Neural cell (in vitro differentiated cells): ENCODE measurements at regions not wholly inside any gene's neighbourhood (a gene's known extent, or its start where the extent isn't known, plus 50 kb on each side); places are given as distances from the start of the nearest gene placed in this dataset.

ENCODE experiments used
- H2AFZ ChIP-seq: fragments of 200-600, 300-800 bp; sonication (generic), shearing (Covaris generic); 2 replicates; pipeline ENCODE4 v1.6.0; 2014; ENCODE audit warnings: low read depth, mild to moderate bottlenecking, antibody characterized with exemption, low read length, moderate library complexity
- H3F3A ChIP-seq: fragments of 200-600 bp; shearing (Covaris generic); 2 replicates; pipeline ENCODE4 v1.6.1; 2016; ENCODE audit warnings: mild to moderate bottlenecking, moderate library complexity, mixed read lengths, antibody characterized with exemption, low read length; ENCODE audit not compliant: insufficient read depth, poor library complexity, severe bottlenecking
- H3K27ac ChIP-seq: fragments of 200-600, 300-800 bp; sonication (generic), shearing (Covaris generic); 2 replicates; pipeline ENCODE4 v1.5.1; 2014; ENCODE audit warnings: mild to moderate bottlenecking, low read length, moderate library complexity
- H3K27me3 ChIP-seq: fragments of 300-800, 200-600 bp; sonication (generic), shearing (Covaris generic); 2 replicates; pipeline ENCODE4 v1.6.0; 2014; ENCODE audit warnings: mild to moderate bottlenecking, low read depth, low read length, moderate library complexity; ENCODE audit not compliant: insufficient read depth
- H3K36me3 ChIP-seq: fragments of 300-800, 200-600 bp; sonication (generic), shearing (Covaris generic); 2 replicates; pipeline ENCODE4 v1.5.1; 2014; ENCODE audit warnings: mild to moderate bottlenecking, antibody characterized with exemption, low read length, moderate library complexity; ENCODE audit not compliant: insufficient read depth
- H3K4me2 ChIP-seq: fragments of 300-800, 200-600 bp; sonication (generic), shearing (Covaris generic); 2 replicates; pipeline ENCODE4 v1.6.0; 2014; ENCODE audit warnings: mild to moderate bottlenecking, low read length
- H3K4me3 ChIP-seq: fragments of 300-800, 200-600 bp; sonication (generic), shearing (Covaris generic); 2 replicates; pipeline ENCODE4 v1.5.1; 2014; ENCODE audit warnings: mild to moderate bottlenecking, low read length, moderate library complexity
- H3K79me2 ChIP-seq: fragments of 200-600 bp; shearing (Covaris generic); replicated peaks from 2 replicates; pipeline ENCODE4 v1.6.0; 2014; ENCODE audit warnings: mild to moderate bottlenecking, low read length, moderate library complexity; ENCODE audit not compliant: insufficient read depth
- H3K9ac ChIP-seq: fragments of 300-800, 200-600 bp; sonication (generic), shearing (Covaris generic); 2 replicates; pipeline ENCODE4 v1.6.1; 2016; ENCODE audit warnings: mild to moderate bottlenecking, low read length, mixed read lengths
- H3K9me2 ChIP-seq: fragments of 200-600 bp; shearing (Covaris generic); 2 replicates; pipeline ENCODE4 v1.6.1; 2016; ENCODE audit warnings: mild to moderate bottlenecking, low read length, mixed read lengths; ENCODE audit not compliant: insufficient read depth
- H3K9me3 ChIP-seq: fragments of 200-600, 300-800 bp; sonication (generic), shearing (Covaris generic); 2 replicates; pipeline ENCODE4 v1.6.1; 2016; ENCODE audit warnings: mild to moderate bottlenecking, mixed run types, low read length, moderate library complexity, mixed read lengths
- H4K20me1 ChIP-seq: fragments of 200-600 bp; shearing (Covaris generic); 2 replicates; pipeline ENCODE4 v1.6.1; 2016; ENCODE audit warnings: mild to moderate bottlenecking, mixed run types; ENCODE audit not compliant: insufficient read depth
- EP300 ChIP-seq: fragments of 450-650 bp; conservative IDR thresholded peaks from 2 replicates; pipeline ENCODE4 v1.6.1; 2014; ENCODE audit warnings: antibody characterized with exemption, mild to moderate bottlenecking, moderate library complexity; ENCODE audit not compliant: poor library complexity, severe bottlenecking
- EZH2 ChIP-seq: fragments of 200-600, 300-800 bp; shearing (Covaris generic), sonication (generic); IDR thresholded peaks from 2 replicates; pipeline ENCODE4 v1.6.1; 2014; ENCODE audit warnings: antibody characterized with exemption, low read length, borderline replicate concordance, mild to moderate bottlenecking; ENCODE audit not compliant: insufficient read depth, poor library complexity, severe bottlenecking
- MXI1 ChIP-seq: fragments of 450-650 bp; conservative IDR thresholded peaks from 2 replicates; pipeline ENCODE4 v1.6.1; 2014; ENCODE audit warnings: antibody characterized with exemption, mild to moderate bottlenecking; ENCODE audit not compliant: poor library complexity, severe bottlenecking
- POLR2AphosphoS5 ChIP-seq: IDR thresholded peaks from 2 replicates; pipeline ENCODE4 v1.6.1; 2012
- RAD21 ChIP-seq: fragments of 450-650 bp; conservative IDR thresholded peaks from 2 replicates; pipeline ENCODE4 v1.6.1; 2014; ENCODE audit warnings: antibody characterized with exemption, mild to moderate bottlenecking, moderate library complexity
- SMC3 ChIP-seq: fragments of 450-650 bp; conservative IDR thresholded peaks from 2 replicates; pipeline ENCODE4 v1.6.1; 2014; ENCODE audit warnings: antibody characterized with exemption, mild to moderate bottlenecking, moderate library complexity; ENCODE audit not compliant: poor library complexity
- TAF1 ChIP-seq: IDR thresholded peaks from 2 replicates; pipeline ENCODE4 v1.6.1; 2012; ENCODE audit warnings: low read depth
- TF ChIP-seq, protein P1 (sequence below): IDR thresholded peaks from 2 replicates; pipeline ENCODE4 v1.6.1; 2012; ENCODE audit warnings: borderline replicate concordance
- TF ChIP-seq, protein P2 (sequence below): fragments of 450-650 bp; IDR thresholded peaks from 2 replicates; pipeline ENCODE4 v1.5.1; 2014; ENCODE audit warnings: antibody characterized with exemption, mild to moderate bottlenecking, moderate library complexity; ENCODE audit not compliant: poor library complexity, severe bottlenecking

DNA sequence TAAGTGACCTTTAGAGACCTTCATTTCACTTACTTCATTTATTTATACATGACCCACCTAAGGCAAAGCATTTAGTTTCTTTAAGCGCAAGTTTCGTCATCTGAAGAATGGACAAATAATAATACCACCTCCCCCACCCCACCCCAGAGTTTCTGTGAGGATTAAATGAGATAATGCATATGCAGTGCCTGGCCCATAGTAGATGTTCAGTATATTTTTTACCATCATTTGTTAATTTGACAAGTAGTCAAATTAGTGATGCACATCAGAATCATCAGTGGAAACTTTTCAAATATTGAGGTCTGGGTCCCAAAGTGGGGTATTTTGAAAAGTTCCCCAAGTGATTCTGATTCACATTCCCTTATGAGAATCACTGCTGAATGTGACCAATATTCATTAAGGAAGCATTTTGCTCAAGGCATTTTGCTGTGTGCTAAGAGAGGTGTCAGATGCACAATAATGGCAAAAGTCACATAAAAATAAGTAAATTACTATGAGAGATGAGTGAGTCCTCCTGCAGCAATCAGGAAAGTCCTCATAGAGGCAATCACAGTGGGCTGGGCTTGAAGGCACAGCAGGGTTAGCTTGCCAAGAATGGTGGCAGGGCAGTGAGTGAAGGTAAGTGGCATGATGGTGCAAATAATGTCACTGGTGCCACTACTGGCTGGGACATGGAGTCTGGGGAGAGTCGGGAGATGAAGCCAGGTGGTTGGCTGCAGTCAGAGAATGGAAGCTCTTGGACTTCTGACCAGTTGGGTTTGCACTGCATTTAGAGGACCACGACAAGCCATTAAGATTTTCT, 244.1 kb downstream of the PTEN start:
- Histone ChIP-seq H2AFZ (no peak overlapping the region), H3K36me3 (no peaks in the 10 kb centered on the region), H3K9ac (no peak overlapping the region), H3K4me3 (no peak overlapping the region), H3K27me3 (no peaks in the 10 kb centered on the region), H3K9me3 (no peaks in the 10 kb centered on the region), H3F3A (no peaks in the 10 kb centered on the region), H3K79me2 (no peaks in the 10 kb centered on the region), H3K27ac (no peak overlapping the region), H3K4me2 (no peak overlapping the region), H3K9me2 (no peaks in the 10 kb centered on the region), H4K20me1 (no peaks in the 10 kb centered on the region)
- TF ChIP-seq TAF1, result no peak
- TF ChIP-seq EZH2, result no peak
- TF ChIP-seq POLR2AphosphoS5, result no peak
- no peak for TF ChIP-seq RAD21
- TF ChIP-seq, protein P1, sequence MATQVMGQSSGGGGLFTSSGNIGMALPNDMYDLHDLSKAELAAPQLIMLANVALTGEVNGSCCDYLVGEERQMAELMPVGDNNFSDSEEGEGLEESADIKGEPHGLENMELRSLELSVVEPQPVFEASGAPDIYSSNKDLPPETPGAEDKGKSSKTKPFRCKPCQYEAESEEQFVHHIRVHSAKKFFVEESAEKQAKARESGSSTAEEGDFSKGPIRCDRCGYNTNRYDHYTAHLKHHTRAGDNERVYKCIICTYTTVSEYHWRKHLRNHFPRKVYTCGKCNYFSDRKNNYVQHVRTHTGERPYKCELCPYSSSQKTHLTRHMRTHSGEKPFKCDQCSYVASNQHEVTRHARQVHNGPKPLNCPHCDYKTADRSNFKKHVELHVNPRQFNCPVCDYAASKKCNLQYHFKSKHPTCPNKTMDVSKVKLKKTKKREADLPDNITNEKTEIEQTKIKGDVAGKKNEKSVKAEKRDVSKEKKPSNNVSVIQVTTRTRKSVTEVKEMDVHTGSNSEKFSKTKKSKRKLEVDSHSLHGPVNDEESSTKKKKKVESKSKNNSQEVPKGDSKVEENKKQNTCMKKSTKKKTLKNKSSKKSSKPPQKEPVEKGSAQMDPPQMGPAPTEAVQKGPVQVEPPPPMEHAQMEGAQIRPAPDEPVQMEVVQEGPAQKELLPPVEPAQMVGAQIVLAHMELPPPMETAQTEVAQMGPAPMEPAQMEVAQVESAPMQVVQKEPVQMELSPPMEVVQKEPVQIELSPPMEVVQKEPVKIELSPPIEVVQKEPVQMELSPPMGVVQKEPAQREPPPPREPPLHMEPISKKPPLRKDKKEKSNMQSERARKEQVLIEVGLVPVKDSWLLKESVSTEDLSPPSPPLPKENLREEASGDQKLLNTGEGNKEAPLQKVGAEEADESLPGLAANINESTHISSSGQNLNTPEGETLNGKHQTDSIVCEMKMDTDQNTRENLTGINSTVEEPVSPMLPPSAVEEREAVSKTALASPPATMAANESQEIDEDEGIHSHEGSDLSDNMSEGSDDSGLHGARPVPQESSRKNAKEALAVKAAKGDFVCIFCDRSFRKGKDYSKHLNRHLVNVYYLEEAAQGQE, result no peak
- TF ChIP-seq SMC3, result no peak
- no peak for TF ChIP-seq MXI1
- TF ChIP-seq, protein P2, sequence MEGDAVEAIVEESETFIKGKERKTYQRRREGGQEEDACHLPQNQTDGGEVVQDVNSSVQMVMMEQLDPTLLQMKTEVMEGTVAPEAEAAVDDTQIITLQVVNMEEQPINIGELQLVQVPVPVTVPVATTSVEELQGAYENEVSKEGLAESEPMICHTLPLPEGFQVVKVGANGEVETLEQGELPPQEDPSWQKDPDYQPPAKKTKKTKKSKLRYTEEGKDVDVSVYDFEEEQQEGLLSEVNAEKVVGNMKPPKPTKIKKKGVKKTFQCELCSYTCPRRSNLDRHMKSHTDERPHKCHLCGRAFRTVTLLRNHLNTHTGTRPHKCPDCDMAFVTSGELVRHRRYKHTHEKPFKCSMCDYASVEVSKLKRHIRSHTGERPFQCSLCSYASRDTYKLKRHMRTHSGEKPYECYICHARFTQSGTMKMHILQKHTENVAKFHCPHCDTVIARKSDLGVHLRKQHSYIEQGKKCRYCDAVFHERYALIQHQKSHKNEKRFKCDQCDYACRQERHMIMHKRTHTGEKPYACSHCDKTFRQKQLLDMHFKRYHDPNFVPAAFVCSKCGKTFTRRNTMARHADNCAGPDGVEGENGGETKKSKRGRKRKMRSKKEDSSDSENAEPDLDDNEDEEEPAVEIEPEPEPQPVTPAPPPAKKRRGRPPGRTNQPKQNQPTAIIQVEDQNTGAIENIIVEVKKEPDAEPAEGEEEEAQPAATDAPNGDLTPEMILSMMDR, result no peak
- TF ChIP-seq EP300, result no peak

DNA sequence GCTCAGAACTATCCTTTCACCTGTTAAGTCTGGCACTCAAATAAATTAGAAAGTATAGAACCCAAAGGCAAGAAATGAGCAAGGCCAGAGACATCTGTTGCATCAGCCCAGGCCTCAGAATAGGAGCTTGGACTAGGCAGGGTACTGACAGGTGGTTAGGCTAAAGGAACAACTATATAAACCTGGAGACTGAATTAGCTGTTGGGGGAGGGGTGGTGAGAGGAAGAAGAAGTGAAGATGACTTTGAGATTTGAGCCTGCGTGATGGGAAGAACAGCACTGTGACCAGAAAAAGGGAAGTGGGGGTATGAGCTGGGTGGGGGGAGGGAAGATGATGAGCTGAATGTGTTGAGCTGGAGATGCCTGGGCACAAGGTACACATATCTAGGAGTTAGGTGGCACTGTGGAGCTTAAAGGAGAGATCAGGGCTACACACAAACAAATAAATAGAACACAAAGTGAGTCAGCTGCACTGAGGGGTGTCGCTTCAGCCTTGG, 244.7 kb downstream of the PTEN start:
- H3K27me3 ChIP-seq, result no peaks in the 10 kb centered on the region
- no peak overlapping the region for H2AFZ ChIP-seq
- H3K9me2 ChIP-seq, result no peaks in the 10 kb centered on the region
- no peaks in the 10 kb centered on the region for H3K79me2 ChIP-seq
- no peaks in the 10 kb centered on the region for H3K36me3 ChIP-seq
- no peaks in the 10 kb centered on the region for H4K20me1 ChIP-seq
- no peak overlapping the region for H3K27ac ChIP-seq
- TF ChIP-seq EZH2, result no peak
- TF ChIP-seq MXI1, result no peak
- no peak for TF ChIP-seq SMC3
- TF ChIP-seq, protein P2, result no peak
- TF ChIP-seq TAF1, result no peak
- TF ChIP-seq, protein P1, result no peak
- TF ChIP-seq RAD21, result no peak
- no peak for TF ChIP-seq POLR2AphosphoS5
- TF ChIP-seq EP300, result no peak
- no peaks in the 10 kb centered on the region for H3K9me3 ChIP-seq
- H3K4me3 ChIP-seq, result no peak overlapping the region
- H3F3A ChIP-seq, result no peaks in the 10 kb centered on the region
- no peak overlapping the region for H3K9ac ChIP-seq
- no peak overlapping the region for H3K4me2 ChIP-seq
